ENCODE measurements at regions not wholly inside any gene's neighbourhood (a gene's known extent, or its start where the extent isn't known, plus 50 kb on each side); places are given as distances from the start of the nearest gene placed in this dataset.

DNA sequence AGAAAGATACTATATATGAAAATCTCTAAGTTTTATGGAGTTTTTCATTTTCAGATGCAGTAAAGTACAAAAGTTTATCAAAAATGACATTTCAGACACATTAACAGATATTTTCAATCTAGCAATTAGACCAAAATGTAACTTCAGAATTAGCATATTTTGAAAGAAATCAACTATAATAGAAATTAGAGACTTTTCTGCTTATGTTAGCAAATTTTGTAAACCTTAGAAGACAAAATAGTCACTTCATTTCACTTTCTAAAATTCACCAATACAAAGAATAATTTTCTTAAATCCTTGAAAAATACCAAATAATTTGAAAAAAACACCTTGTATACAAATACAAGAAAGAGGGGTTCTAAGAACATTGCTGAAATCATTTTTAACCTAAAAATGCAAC, 135.8 kb upstream of the FIBIN start:
- TF ChIP-seq, protein P1, sequence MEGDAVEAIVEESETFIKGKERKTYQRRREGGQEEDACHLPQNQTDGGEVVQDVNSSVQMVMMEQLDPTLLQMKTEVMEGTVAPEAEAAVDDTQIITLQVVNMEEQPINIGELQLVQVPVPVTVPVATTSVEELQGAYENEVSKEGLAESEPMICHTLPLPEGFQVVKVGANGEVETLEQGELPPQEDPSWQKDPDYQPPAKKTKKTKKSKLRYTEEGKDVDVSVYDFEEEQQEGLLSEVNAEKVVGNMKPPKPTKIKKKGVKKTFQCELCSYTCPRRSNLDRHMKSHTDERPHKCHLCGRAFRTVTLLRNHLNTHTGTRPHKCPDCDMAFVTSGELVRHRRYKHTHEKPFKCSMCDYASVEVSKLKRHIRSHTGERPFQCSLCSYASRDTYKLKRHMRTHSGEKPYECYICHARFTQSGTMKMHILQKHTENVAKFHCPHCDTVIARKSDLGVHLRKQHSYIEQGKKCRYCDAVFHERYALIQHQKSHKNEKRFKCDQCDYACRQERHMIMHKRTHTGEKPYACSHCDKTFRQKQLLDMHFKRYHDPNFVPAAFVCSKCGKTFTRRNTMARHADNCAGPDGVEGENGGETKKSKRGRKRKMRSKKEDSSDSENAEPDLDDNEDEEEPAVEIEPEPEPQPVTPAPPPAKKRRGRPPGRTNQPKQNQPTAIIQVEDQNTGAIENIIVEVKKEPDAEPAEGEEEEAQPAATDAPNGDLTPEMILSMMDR (IDR thresholded peaks at IDR 0.05; ENCODE audit: insufficient read depth, low read depth, low read length) = no peak
- TF ChIP-seq EZH2 (IDR thresholded peaks at IDR 0.05; ENCODE audit: insufficient read depth, low read length) = no peak

Measured in astrocyte (in vitro differentiated cells and primary cell).